ENCODE measurements at regions not wholly inside any gene's neighbourhood (a gene's known extent, or its start where the extent isn't known, plus 50 kb on each side); places are given as distances from the start of the nearest gene placed in this dataset.
"Not testable (repeated sequence)": the region's sequence is repeated elsewhere in the genome, so short reads cannot be mapped to it uniquely, and the experiment has no call there.

DNA sequence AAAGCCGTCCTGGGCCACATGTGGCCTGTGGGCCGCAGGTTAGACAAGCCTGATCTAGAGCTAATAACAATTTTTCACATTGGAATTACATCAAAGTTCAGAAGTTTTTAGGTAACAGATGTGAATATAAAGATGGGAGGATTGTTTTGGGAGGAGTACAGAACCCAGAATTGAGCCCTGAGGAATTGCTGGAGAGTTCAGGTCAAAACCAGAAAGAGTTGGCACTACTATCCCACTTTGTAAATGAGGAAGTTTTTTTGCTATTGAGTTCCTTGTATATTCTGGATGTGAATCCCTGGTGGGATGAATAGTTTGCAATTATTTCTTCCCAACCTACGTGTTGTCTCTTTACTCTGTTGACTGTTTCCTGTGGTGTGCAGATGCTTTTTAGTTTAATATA is 109.5 kb upstream of the LIPC start:
- peaks cover 9% of the 10 kb centered on the region for H3K27me3 Mint-ChIP-seq (ENCODE audit: low read depth)
- no peak overlapping the region for H3K4me3 Mint-ChIP-seq (ENCODE audit: unreplicated experiment)
- H3K9me3 Mint-ChIP-seq (ENCODE audit: low read depth) = peaks cover 8% of the 10 kb centered on the region
- DNase-seq (ENCODE audit: low spot score) = no peak
- no peak overlapping the region for H3K27ac Mint-ChIP-seq (ENCODE audit: unreplicated experiment)
- TF ChIP-seq, protein P1, sequence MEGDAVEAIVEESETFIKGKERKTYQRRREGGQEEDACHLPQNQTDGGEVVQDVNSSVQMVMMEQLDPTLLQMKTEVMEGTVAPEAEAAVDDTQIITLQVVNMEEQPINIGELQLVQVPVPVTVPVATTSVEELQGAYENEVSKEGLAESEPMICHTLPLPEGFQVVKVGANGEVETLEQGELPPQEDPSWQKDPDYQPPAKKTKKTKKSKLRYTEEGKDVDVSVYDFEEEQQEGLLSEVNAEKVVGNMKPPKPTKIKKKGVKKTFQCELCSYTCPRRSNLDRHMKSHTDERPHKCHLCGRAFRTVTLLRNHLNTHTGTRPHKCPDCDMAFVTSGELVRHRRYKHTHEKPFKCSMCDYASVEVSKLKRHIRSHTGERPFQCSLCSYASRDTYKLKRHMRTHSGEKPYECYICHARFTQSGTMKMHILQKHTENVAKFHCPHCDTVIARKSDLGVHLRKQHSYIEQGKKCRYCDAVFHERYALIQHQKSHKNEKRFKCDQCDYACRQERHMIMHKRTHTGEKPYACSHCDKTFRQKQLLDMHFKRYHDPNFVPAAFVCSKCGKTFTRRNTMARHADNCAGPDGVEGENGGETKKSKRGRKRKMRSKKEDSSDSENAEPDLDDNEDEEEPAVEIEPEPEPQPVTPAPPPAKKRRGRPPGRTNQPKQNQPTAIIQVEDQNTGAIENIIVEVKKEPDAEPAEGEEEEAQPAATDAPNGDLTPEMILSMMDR (IDR thresholded peaks at IDR 0.05) = no peak
- H3K4me1 Mint-ChIP-seq (ENCODE audit: low read depth) = peaks cover 3% of the 10 kb centered on the region
- H3K36me3 Mint-ChIP-seq (ENCODE audit: low read depth) = peaks cover 2% of the 10 kb centered on the region

DNA sequence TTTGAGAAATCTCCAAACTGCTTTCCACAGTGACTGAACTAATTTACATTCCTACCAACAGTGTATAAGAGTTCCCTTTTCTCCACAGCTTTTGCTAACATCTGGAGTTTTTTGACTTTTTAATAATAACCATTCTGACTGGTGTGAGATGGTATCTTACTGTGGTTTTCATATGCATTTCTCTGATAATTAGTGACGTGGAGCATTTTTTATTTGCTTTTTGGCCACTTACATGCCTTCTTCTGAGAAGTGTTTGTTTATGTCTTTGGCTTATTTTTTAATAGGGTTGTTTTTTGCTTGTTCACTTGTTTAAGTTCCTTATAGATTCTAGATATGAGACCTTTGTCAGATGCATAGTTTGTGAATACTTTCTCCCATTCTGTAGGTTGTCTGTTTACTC is 108.5 kb upstream of the LIPC start:
- peaks cover 14% of the 10 kb centered on the region for H3K9me3 Mint-ChIP-seq (ENCODE audit: low read depth)
- not testable (repeated sequence) for H3K27ac Mint-ChIP-seq (ENCODE audit: unreplicated experiment); H3K4me3 Mint-ChIP-seq (ENCODE audit: unreplicated experiment); DNase-seq (ENCODE audit: low spot score); H3K27me3 Mint-ChIP-seq (ENCODE audit: low read depth); H3K36me3 Mint-ChIP-seq (ENCODE audit: low read depth); H3K4me1 Mint-ChIP-seq (ENCODE audit: low read depth)

DNA sequence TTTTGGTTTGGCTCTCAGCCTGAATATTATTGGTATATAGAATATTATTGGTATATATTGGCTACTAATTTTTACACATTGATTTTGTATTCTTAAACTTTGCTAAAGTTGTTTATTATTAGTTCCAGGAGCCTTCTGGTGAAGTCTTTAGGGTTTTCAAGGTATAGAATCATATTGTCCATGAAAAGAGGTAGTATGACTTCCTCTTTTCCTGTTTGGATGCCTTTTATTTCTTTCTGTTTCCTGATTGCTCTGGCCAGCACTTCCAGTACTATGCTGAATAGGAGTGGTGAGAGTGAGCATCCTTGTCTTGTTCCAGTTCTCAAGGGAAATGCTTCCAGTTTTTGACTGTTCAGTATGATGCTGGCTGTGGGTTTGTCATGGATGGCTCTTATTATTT is 107.3 kb upstream of the LIPC start:
- TF ChIP-seq, protein P1 (IDR thresholded peaks at IDR 0.05) = no peak
- Mint-ChIP-seq H3K27me3 (ENCODE audit: low read depth) (peaks cover 9% of the 10 kb centered on the region), H3K4me3 (ENCODE audit: unreplicated experiment) (no peak overlapping the region), H3K27ac (ENCODE audit: unreplicated experiment) (no peak overlapping the region), H3K36me3 (ENCODE audit: low read depth) (peaks cover 2% of the 10 kb centered on the region), H3K4me1 (ENCODE audit: low read depth) (peaks cover 3% of the 10 kb centered on the region), H3K9me3 (ENCODE audit: low read depth) (peaks cover 14% of the 10 kb centered on the region)
- DNase-seq (ENCODE audit: low spot score) = no peak

DNA sequence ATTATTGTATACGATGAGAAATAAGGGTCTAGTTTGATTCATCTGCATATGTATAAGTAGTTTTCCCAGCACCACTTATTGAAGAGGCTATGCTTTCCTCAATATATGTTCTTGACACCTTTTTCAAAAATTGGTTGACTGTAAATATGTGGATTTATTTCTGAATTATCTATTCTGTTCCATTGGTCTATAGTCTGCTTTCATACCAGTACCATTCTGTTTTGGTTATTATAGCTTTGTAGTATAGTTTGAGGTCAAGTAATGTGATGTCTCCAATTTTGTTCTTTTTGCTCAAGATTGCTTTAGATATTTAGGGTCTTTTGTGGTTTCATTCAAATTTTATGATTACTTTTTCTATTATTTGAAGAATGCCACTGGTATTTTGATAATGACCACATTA is 103.8 kb upstream of the LIPC start:
- no peak for DNase-seq (ENCODE audit: low spot score)
- peaks cover 9% of the 10 kb centered on the region for H3K27me3 Mint-ChIP-seq (ENCODE audit: low read depth)
- peaks cover 14% of the 10 kb centered on the region for H3K9me3 Mint-ChIP-seq (ENCODE audit: low read depth)
- H3K4me3 Mint-ChIP-seq (ENCODE audit: unreplicated experiment) = no peak overlapping the region
- peaks cover 36% of the 10 kb centered on the region for H3K4me1 Mint-ChIP-seq (ENCODE audit: low read depth)
- peaks cover 2% of the 10 kb centered on the region for H3K36me3 Mint-ChIP-seq (ENCODE audit: low read depth)
- TF ChIP-seq, protein P1 (IDR thresholded peaks at IDR 0.05) = no peak
- H3K27ac Mint-ChIP-seq (ENCODE audit: unreplicated experiment) = no peak overlapping the region

DNA sequence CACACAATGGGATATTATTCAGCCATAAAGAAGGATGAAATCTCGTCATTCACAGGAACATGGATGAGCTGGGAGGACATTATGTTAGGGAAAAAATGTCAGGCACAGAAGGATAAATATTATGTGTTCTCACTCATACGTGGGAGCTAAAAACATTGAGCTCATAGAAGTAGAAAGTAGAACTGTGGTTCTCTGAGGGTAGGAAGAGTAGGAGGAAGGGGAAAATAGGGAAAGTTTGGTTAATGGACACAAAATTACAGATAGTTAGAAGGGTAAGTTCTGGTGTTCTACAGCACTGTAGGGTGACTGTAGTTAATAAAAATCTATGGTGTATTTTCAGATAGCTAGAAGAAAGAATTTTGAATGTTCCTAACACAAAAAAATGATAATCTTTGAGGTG is 102.6 kb upstream of the LIPC start:
- Mint-ChIP-seq H3K36me3 (ENCODE audit: low read depth) (peaks cover 2% of the 10 kb centered on the region), H3K27me3 (ENCODE audit: low read depth) (peaks cover 9% of the 10 kb centered on the region), H3K4me3 (ENCODE audit: unreplicated experiment) (no peak overlapping the region), H3K9me3 (ENCODE audit: low read depth) (peaks cover 12% of the 10 kb centered on the region), H3K4me1 (ENCODE audit: low read depth) (peaks cover 41% of the 10 kb centered on the region), H3K27ac (ENCODE audit: unreplicated experiment) (no peak overlapping the region)
- DNase-seq (ENCODE audit: low spot score) = no peak
- TF ChIP-seq, protein P1 (IDR thresholded peaks at IDR 0.05) = no peak

DNA sequence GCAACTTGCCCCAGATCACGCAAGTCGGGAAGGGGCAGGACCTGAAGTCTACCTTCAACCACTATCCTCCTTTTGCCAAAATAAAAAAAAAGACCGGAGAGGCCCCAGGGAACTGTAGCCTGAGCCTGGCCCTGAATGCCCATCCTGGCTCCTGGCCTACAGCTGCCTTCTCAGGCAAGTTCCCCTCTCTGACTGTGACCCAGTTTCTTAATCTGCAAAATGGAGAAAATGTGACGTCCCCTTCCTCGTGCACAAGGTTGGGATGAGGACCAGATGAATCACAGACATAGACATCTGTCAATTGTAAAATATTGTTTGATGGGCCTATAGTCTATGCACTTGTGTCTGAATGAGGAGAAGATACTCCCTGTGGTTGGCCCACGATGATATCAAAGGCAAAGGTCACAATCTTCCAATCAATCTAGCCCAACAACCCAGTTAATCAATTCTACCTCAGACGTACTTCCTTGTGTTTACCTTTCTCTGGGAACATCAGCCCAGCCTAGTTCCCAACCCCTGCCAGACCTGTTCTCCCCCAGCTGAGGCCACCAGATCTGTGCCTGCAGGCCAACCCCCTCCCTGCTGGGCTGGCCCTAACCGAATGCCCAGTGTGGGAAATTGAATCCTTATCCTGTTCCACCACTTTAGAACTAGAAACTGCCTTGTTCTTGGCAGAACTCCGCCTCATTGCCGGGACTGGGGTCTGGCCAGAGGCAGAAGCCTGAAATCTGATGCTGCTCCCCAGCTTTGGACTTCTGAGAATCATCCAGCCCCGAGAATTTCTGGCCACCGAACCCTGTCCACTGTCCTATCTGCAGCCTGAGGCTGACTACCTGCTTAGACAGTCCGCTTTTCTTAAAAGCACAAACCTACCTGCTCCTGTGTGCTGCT is 101.8 kb upstream of the LIPC start:
- peaks cover 41% of the 10 kb centered on the region for H3K4me1 Mint-ChIP-seq (ENCODE audit: low read depth)
- H3K9me3 Mint-ChIP-seq (ENCODE audit: low read depth) = peaks cover 12% of the 10 kb centered on the region
- peak overlapping the region; percentile 62 for H3K27ac Mint-ChIP-seq (ENCODE audit: unreplicated experiment)
- TF ChIP-seq, protein P1 (IDR thresholded peaks at IDR 0.05) = no peak
- DNase-seq (ENCODE audit: low spot score) = no peak
- peaks cover 5% of the 10 kb centered on the region for H3K27me3 Mint-ChIP-seq (ENCODE audit: low read depth)
- H3K4me3 Mint-ChIP-seq (ENCODE audit: unreplicated experiment) = no peak overlapping the region
- H3K36me3 Mint-ChIP-seq (ENCODE audit: low read depth) = peaks cover 2% of the 10 kb centered on the region

All from chondrocyte (in vitro differentiated cells).